HCT116 (cell line): ENCODE measurements at regions not wholly inside any gene's neighbourhood (a gene's known extent, or its start where the extent isn't known, plus 50 kb on each side); places are given as distances from the start of the nearest gene placed in this dataset.

Source experiments
- ATAC-seq: fragments of 200-7000 bp; cut with Tn5 transposase; 2 replicates; pipeline ENCODE4 v1.9.1; 2020; ENCODE audit warnings: mild to moderate bottlenecking, moderate library complexity
- BruUV-seq: library from RNA; stranded (reverse); fragments of 400-500 nt; replicated peaks from 2 replicates; lab custom pipeline; 2021; lab: Mats Ljungman, UMichigan
- CTCF ChIA-PET: fragments of 300-600 bp; sonication (Branson Sonifier 250); formaldehyde crosslinking; loops from one replicate; lab custom pipeline; 2021; ENCODE audit warnings: antibody characterized with exemption; lab: Charles Lee
- POLR2A ChIA-PET: fragments of 300-600, 350-600 bp; sonication (Branson Sonifier 250); formaldehyde crosslinking; loops from one replicate; lab custom pipeline; 2021; ENCODE audit warnings: antibody characterized with exemption; lab: Charles Lee
- RAD21 ChIA-PET, 2 experiments: fragments of 300-600 bp; sonication (Branson Sonifier 250); formaldehyde crosslinking; loops; one replicate each; lab custom pipeline; 2023; ENCODE audit warnings: low total read pairs in 2 of 2; ENCODE audit not compliant: uncharacterized antibody in 2 of 2, unreplicated experiment in 2 of 2, low non-redundant PET in 1 of 2; lab: Charles Lee
- DNase-seq: peaks from one replicate; pipeline ENCODE4 v3.0.0-alpha.2; 2010; ENCODE audit warnings: low read depth, low spot score
- H2AFZ ChIP-seq: fragments of 200-600 bp; shearing (Covaris generic), sonication (generic); 2 replicates; pipeline ENCODE4 v1.6.1; 2017; ENCODE audit warnings: low read depth, mixed run types, mixed read lengths, antibody characterized with exemption, low read length; ENCODE audit not compliant: poor library complexity, severe bottlenecking
- H3K27ac ChIP-seq: 2 replicates; pipeline ENCODE4 v1.5.1; 2012; ENCODE audit warnings: low read depth, low read length
- H3K27me3 ChIP-seq: fragments of 200-600 bp; sonication (generic); 2 replicates; pipeline ENCODE4 v1.6.1; 2016; ENCODE audit warnings: mixed run types, low read length, mixed read lengths; ENCODE audit not compliant: insufficient read depth
- H3K36me3 ChIP-seq, 2 experiments: fragments of 200-500 bp in 1 of 2; fragments of 200-600 bp in 1 of 2; sonication (Bioruptor generic) in 1 of 2; sonication (generic) in 1 of 2; 2 replicates each; pipeline versions ENCODE4 v1.5.1 to v1.6.1; 2014 to 2016; ENCODE audit warnings: low read length in 2 of 2, inconsistent platforms in 1 of 2, mixed read lengths in 1 of 2, mixed run types in 1 of 2; ENCODE audit not compliant: insufficient read depth in 2 of 2, control insufficient read depth in 1 of 2
- H3K4me1 ChIP-seq, 2 experiments: fragments of 200-600 bp in 1 of 2; sonication (generic) in 1 of 2; 2 replicates each; pipeline versions ENCODE4 v1.5.1 to v1.6.1; 2012 to 2017; ENCODE audit warnings: low read length in 2 of 2, inconsistent platforms in 1 of 2, mild to moderate bottlenecking in 1 of 2, mixed read lengths in 1 of 2, mixed run types in 1 of 2, moderate library complexity in 1 of 2; ENCODE audit not compliant: insufficient read depth in 2 of 2, control insufficient read depth in 1 of 2
- H3K4me2 ChIP-seq: fragments of 200-600 bp; sonication (generic); 2 replicates; pipeline ENCODE4 v1.6.1; 2017; ENCODE audit warnings: mixed run types, low read length, mixed read lengths
- H3K4me3 ChIP-seq, 2 experiments: fragments of 200-600 bp in 1 of 2; sonication (generic) in 1 of 2; replicated peaks in 1 of 2; 2 replicates each; pipeline ENCODE4 v1.5.1; 2011 to 2016; ENCODE audit warnings: low read length in 2 of 2, control low read depth in 1 of 2, low read depth in 1 of 2, mild to moderate bottlenecking in 1 of 2, mixed read lengths in 1 of 2, mixed run types in 1 of 2
- H3K79me2 ChIP-seq: fragments of 200-600 bp; sonication (generic); 2 replicates; pipeline ENCODE4 v1.6.1; 2017; ENCODE audit warnings: mild to moderate bottlenecking, mixed run types, low read length, moderate library complexity, mixed read lengths; ENCODE audit not compliant: insufficient read depth
- H3K9ac ChIP-seq: fragments of 200-600 bp; sonication (generic); 2 replicates; pipeline ENCODE4 v1.6.1; 2016; ENCODE audit warnings: low read length, mixed read lengths
- H3K9me2 ChIP-seq: fragments of 200-600 bp; sonication (generic), shearing (Covaris generic); 2 replicates; pipeline ENCODE4 v1.6.1; 2017; ENCODE audit warnings: mixed run types, mild to moderate bottlenecking, moderate library complexity; ENCODE audit not compliant: insufficient read depth
- H3K9me3 ChIP-seq, 2 experiments: fragments of 200-500 bp in 1 of 2; fragments of 200-600 bp in 1 of 2; sonication (Bioruptor generic) in 1 of 2; sonication (generic) in 1 of 2; 2 replicates each; pipeline ENCODE4 v1.6.1; 2014 to 2017; ENCODE audit warnings: low read length in 2 of 2, mixed read lengths in 2 of 2, inconsistent platforms in 1 of 2, low read depth in 1 of 2, mild to moderate bottlenecking in 1 of 2, mixed run types in 1 of 2, moderate library complexity in 1 of 2; ENCODE audit not compliant: control insufficient read depth in 1 of 2, insufficient read depth in 1 of 2
- H4K20me1 ChIP-seq: fragments of 200-600 bp; sonication (generic), shearing (Covaris generic); 2 replicates; pipeline ENCODE4 v1.6.1; 2017; ENCODE audit warnings: mixed run types, mild to moderate bottlenecking, moderate library complexity; ENCODE audit not compliant: insufficient read depth
- ATF3 ChIP-seq: IDR thresholded peaks from 2 replicates; pipeline ENCODE4 v1.6.1; 2012
- CBX3 ChIP-seq: IDR thresholded peaks from 2 replicates; pipeline ENCODE4 v1.6.1; 2012; ENCODE audit warnings: low read depth
- EZH2phosphoT487 ChIP-seq: fragments of 200-600 bp; IDR thresholded peaks from 2 replicates; pipeline ENCODE4 v1.6.1; 2018; ENCODE audit warnings: antibody characterized with exemption, borderline replicate concordance
- FOSL1 ChIP-seq: IDR thresholded peaks from 2 replicates; pipeline ENCODE4 v1.6.1; 2012; ENCODE audit warnings: low read depth
- JUND ChIP-seq: IDR thresholded peaks from 2 replicates; pipeline ENCODE4 v1.6.1; 2012
- MAX ChIP-seq: IDR thresholded peaks from 2 replicates; pipeline ENCODE4 v1.6.1; 2012
- POLR2AphosphoS5 ChIP-seq: IDR thresholded peaks from 2 replicates; pipeline ENCODE4 v1.6.1; 2011; ENCODE audit warnings: mild to moderate bottlenecking, low read depth, low read length, moderate library complexity
- SIN3A ChIP-seq: IDR thresholded peaks from 2 replicates; pipeline ENCODE4 v1.6.1; 2012; ENCODE audit warnings: low read depth
- SP1 ChIP-seq: IDR thresholded peaks from 2 replicates; pipeline ENCODE4 v1.6.1; 2012; ENCODE audit warnings: low read depth
- TCF7L2 ChIP-seq: IDR thresholded peaks from 2 replicates; pipeline ENCODE4 v1.7.0; 2011; ENCODE audit warnings: borderline replicate concordance, inconsistent platforms; ENCODE audit not compliant: insufficient read depth, insufficient read length; ENCODE audit errors: extremely low read depth
- YY1 ChIP-seq: IDR thresholded peaks from 2 replicates; pipeline ENCODE4 v1.6.1; 2011; ENCODE audit warnings: low read length, low read depth, moderate library complexity, mild to moderate bottlenecking; ENCODE audit not compliant: insufficient replicate concordance; ENCODE audit errors: extremely low read depth
- ZBTB33 ChIP-seq: IDR thresholded peaks from 2 replicates; pipeline ENCODE4 v1.6.1; 2011; ENCODE audit warnings: mild to moderate bottlenecking, low read length, moderate library complexity; ENCODE audit not compliant: insufficient replicate concordance; ENCODE audit errors: extremely low read depth
- ZFX ChIP-seq: fragments of 450-650 bp; IDR thresholded peaks from 2 replicates; pipeline ENCODE4 v1.6.1; 2017
- intact Hi-C: fragments of 100-400 bp; cut with micrococcal nuclease; formaldehyde crosslinking; loops from 2 replicates; pipeline ENCODE4 v1.10.0; 2022
- TF ChIP-seq, protein P1 (sequence below), 3 experiments: fragments of 200-600 bp in 1 of 3; sonication (generic) in 1 of 3; IDR thresholded peaks in 2 of 3; conservative IDR thresholded peaks in 1 of 3; 2 replicates each; pipeline ENCODE4 v1.5.1; 2012 to 2017; ENCODE audit warnings: low read depth in 2 of 3, low read length in 2 of 3, antibody characterized with exemption in 1 of 3, borderline replicate concordance in 1 of 3, control low read depth in 1 of 3, mild to moderate bottlenecking in 1 of 3, mixed read lengths in 1 of 3, mixed run types in 1 of 3, moderate library complexity in 1 of 3; ENCODE audit not compliant: insufficient read depth in 1 of 3

DNA sequence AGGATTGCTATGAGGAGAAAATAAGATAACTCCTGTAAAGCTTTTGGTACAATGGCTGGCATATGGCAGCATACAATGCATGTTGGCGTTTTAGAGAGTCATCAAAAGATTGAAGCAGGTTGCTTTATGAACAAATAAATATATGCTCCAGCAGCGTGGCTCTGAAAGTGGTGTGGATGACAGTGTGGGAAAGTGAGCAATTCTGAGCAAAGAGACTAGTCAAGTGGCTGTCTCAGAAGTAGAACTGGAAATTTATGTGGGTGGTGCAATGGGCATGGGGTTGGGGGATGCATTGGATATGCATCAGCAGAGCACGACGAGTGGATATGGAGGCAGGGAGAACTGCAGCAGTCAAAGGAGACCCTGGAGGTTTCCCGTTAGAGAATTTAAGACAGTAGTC, 66.2 kb upstream of the PHACTR2 start (continued):
- no peak for TF ChIP-seq ZFX
- no peak for TF ChIP-seq ATF3
- TF ChIP-seq TCF7L2: no peak
- TF ChIP-seq CBX3: no peak
- no peak for TF ChIP-seq EZH2phosphoT487

DNA sequence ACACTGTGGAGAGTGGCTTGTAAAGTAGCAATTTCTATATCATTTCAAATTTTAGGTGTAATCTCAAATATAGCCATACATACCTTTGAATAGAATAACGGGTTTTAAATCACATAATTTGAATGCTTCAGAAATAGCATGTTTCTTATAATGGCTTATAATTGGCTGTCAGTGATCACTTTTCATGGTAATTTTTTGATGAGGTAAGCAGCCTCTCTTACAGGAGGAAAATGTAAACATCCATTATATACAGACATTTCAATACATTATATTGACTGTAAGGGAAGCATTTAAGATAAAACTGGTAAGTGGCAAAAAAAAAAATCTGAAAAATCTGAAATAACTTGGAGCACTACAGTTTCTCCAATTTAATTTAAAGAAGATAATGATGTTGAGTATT, 67.8 kb upstream of the PHACTR2 start:
- H3K9ac ChIP-seq: no peak overlapping the region
- no peaks in the 10 kb centered on the region for H3K9me3 ChIP-seq
- H3K4me1 ChIP-seq: no peaks in the 10 kb centered on the region
- RAD21 ChIA-PET: no interaction called here
- ATAC-seq (no peak), DNase-seq (no peak)
- no peak overlapping the region for H3K4me2 ChIP-seq
- no peak overlapping the region for H2AFZ ChIP-seq
- TF ChIP-seq EZH2phosphoT487: no peak
- TF ChIP-seq SP1: no peak
- no peak for TF ChIP-seq TCF7L2
- no peak for TF ChIP-seq YY1
- TF ChIP-seq POLR2AphosphoS5: no peak
- no peak for TF ChIP-seq MAX
- TF ChIP-seq ATF3: no peak
- no peak for TF ChIP-seq CBX3
- TF ChIP-seq JUND: no peak
- no peak for TF ChIP-seq FOSL1
- no peak for TF ChIP-seq SIN3A
- TF ChIP-seq ZFX: no peak
- TF ChIP-seq, protein P1, sequence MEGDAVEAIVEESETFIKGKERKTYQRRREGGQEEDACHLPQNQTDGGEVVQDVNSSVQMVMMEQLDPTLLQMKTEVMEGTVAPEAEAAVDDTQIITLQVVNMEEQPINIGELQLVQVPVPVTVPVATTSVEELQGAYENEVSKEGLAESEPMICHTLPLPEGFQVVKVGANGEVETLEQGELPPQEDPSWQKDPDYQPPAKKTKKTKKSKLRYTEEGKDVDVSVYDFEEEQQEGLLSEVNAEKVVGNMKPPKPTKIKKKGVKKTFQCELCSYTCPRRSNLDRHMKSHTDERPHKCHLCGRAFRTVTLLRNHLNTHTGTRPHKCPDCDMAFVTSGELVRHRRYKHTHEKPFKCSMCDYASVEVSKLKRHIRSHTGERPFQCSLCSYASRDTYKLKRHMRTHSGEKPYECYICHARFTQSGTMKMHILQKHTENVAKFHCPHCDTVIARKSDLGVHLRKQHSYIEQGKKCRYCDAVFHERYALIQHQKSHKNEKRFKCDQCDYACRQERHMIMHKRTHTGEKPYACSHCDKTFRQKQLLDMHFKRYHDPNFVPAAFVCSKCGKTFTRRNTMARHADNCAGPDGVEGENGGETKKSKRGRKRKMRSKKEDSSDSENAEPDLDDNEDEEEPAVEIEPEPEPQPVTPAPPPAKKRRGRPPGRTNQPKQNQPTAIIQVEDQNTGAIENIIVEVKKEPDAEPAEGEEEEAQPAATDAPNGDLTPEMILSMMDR (IDR thresholded peaks at IDR 0.05 in 2 of 3, conservative IDR thresholded peaks at IDR 0.05 in 1 of 3; ENCODE audit: borderline replicate concordance in 1 of 3, insufficient read depth in 1 of 3, low read depth in 2 of 3, low read length in 2 of 3): no peak
- no peak for TF ChIP-seq ZBTB33
- POLR2A ChIA-PET: no interaction called here
- no peaks in the 10 kb centered on the region for H3K79me2 ChIP-seq
- H3K9me2 ChIP-seq: no peaks in the 10 kb centered on the region
- no peaks in the 10 kb centered on the region for H4K20me1 ChIP-seq
- CTCF ChIA-PET: no interaction called here
- H3K27me3 ChIP-seq: no peaks in the 10 kb centered on the region
- intact Hi-C loops: no loop called here
- H3K36me3 ChIP-seq: no peaks in the 10 kb centered on the region
- no peak overlapping the region for H3K4me3 ChIP-seq
- no TSS peak for BruUV-seq
- H3K27ac ChIP-seq: no peak overlapping the region
